ENCODE measurements at regions not wholly inside any gene's neighbourhood (a gene's known extent, or its start where the extent isn't known, plus 50 kb on each side); places are given as distances from the start of the nearest gene placed in this dataset.

- TF ChIP-seq CTCF (IDR thresholded peaks at IDR 0.05; ENCODE audit: borderline replicate concordance, extremely low read depth, insufficient read depth) = no peak
- H3K4me1 ChIP-seq (ENCODE audit: control insufficient read depth in 2 of 3, insufficient read depth in 2 of 3, low read depth in 1 of 3, low read length in 3 of 3) = peaks cover 0 to 4% (median 0%) of the 10 kb centered on the region in 3 donors
- no peak overlapping the region for H3K27ac ChIP-seq (ENCODE audit: low read depth in 2 of 2, low read length in 2 of 2)
- intact Hi-C loops (cut with DNase I) = no loop called here
- H3K4me3 ChIP-seq (ENCODE audit: low read length in 3 of 3) = no peak overlapping the region
- H3K9ac ChIP-seq (ENCODE audit: low read length in 3 of 3) = peak overlapping the region in 1 of 3 donors; percentile 15
- H3K27me3 ChIP-seq (ENCODE audit: control insufficient read depth, insufficient read depth, low read length) = no peaks in the 10 kb centered on the region
- no peaks in the 10 kb centered on the region for H3K9me3 ChIP-seq (ENCODE audit: control insufficient read depth in 2 of 3, insufficient read depth in 1 of 3, low read length in 3 of 3)
- FAIRE-seq = no peak
- no peak for DNase-seq
- H3K36me3 ChIP-seq (ENCODE audit: control insufficient read depth in 2 of 3, insufficient read depth in 3 of 3, low read length in 3 of 3) = no peaks in the 10 kb centered on the region
Measured at GRCh38 chr10:117757086-117757720, 214.7 kb downstream of the EMX2 start.

GRCh38 chr10:117759266-117759665 is 216.7 kb downstream of the EMX2 start:
- Histone ChIP-seq H3K27ac (ENCODE audit: low read depth in 2 of 2, low read length in 2 of 2) (no peak overlapping the region), H3K4me3 (ENCODE audit: low read length in 3 of 3) (no peak overlapping the region), H3K36me3 (ENCODE audit: control insufficient read depth in 2 of 3, insufficient read depth in 3 of 3, low read length in 3 of 3) (no peaks in the 10 kb centered on the region), H3K27me3 (ENCODE audit: control insufficient read depth, insufficient read depth, low read length) (no peaks in the 10 kb centered on the region), H3K9ac (ENCODE audit: low read length in 3 of 3) (no peak overlapping the region), H3K4me1 (ENCODE audit: control insufficient read depth in 2 of 3, insufficient read depth in 2 of 3, low read depth in 1 of 3, low read length in 3 of 3) (peaks cover 0 to 4% (median 0%) of the 10 kb centered on the region in 3 donors), H3K9me3 (ENCODE audit: control insufficient read depth in 2 of 3, insufficient read depth in 1 of 3, low read length in 3 of 3) (no peaks in the 10 kb centered on the region)
- TF ChIP-seq CTCF (IDR thresholded peaks at IDR 0.05; ENCODE audit: borderline replicate concordance, extremely low read depth, insufficient read depth) = no peak
- intact Hi-C loops (cut with DNase I) = no loop called here
- FAIRE-seq (no peak), DNase-seq (no peak)

GRCh38 chr10:117761695-117762094 is 219.1 kb downstream of the EMX2 start:
- FAIRE-seq = no peak
- no peak overlapping the region for H3K27ac ChIP-seq (ENCODE audit: low read depth in 2 of 2, low read length in 2 of 2)

More at GRCh38 chr10:117761695-117762094, 219.1 kb downstream of the EMX2 start:
- Histone ChIP-seq H3K4me1 (ENCODE audit: control insufficient read depth in 2 of 3, insufficient read depth in 2 of 3, low read depth in 1 of 3, low read length in 3 of 3) (peaks cover 0 to 4% (median 0%) of the 10 kb centered on the region in 3 donors), H3K27me3 (ENCODE audit: control insufficient read depth, insufficient read depth, low read length) (no peaks in the 10 kb centered on the region), H3K9ac (ENCODE audit: low read length in 3 of 3) (no peak overlapping the region), H3K9me3 (ENCODE audit: control insufficient read depth in 2 of 3, insufficient read depth in 1 of 3, low read length in 3 of 3) (no peaks in the 10 kb centered on the region), H3K36me3 (ENCODE audit: control insufficient read depth in 2 of 3, insufficient read depth in 3 of 3, low read length in 3 of 3) (no peaks in the 10 kb centered on the region), H3K4me3 (ENCODE audit: low read length in 3 of 3) (no peak overlapping the region)
- TF ChIP-seq CTCF (IDR thresholded peaks at IDR 0.05; ENCODE audit: borderline replicate concordance, extremely low read depth, insufficient read depth) = no peak
- DNase-seq = no peak
- intact Hi-C loops (cut with DNase I) = no loop called here
